Caco-2 (cell line): ENCODE measurements at regions not wholly inside any gene's neighbourhood (a gene's known extent, or its start where the extent isn't known, plus 50 kb on each side); places are given as distances from the start of the nearest gene placed in this dataset.

Experiments
- BruUV-seq: library from RNA; stranded (reverse); fragments of 400-500 nt; replicated peaks from 2 replicates; lab custom pipeline; 2021; lab: Mats Ljungman, UMichigan
- CTCF ChIA-PET: fragments of 300-600 bp; sonication (Branson Sonifier 250); formaldehyde crosslinking; loops from one replicate; lab custom pipeline; 2022; ENCODE audit warnings: antibody characterized with exemption; lab: Charles Lee
- POLR2A ChIA-PET: fragments of 300-600 bp; sonication (Branson Sonifier 250); formaldehyde crosslinking; loops from one replicate; lab custom pipeline; 2022; ENCODE audit warnings: antibody characterized with exemption; lab: Charles Lee
- DNase-seq, 2 experiments: peaks; one replicate each; pipeline versions ENCODE4 v3.0.0 to v3.0.0-alpha.2; 2020 to 2022
- H3K27me3 ChIP-seq: replicated peaks from 2 replicates; pipeline ENCODE4 v1.6.0; 2011; ENCODE audit warnings: low read length; ENCODE audit not compliant: control insufficient read depth, insufficient read depth
- H3K36me3 ChIP-seq: 2 replicates; pipeline ENCODE4 v1.5.1; 2011; ENCODE audit warnings: low read length; ENCODE audit not compliant: control insufficient read depth, insufficient read depth
- H3K4me1 ChIP-seq: fragments of 250-450 bp; sonication (Bioruptor Pico); 2 replicates; pipeline ENCODE4 v1.5.1; 2020; ENCODE audit warnings: mild to moderate bottlenecking
- H3K4me3 ChIP-seq: 2 replicates; pipeline ENCODE4 v1.5.1; 2011; ENCODE audit warnings: low read depth, mild to moderate bottlenecking, control low read depth, low read length
- H3K9me3 ChIP-seq: fragments of 250-450 bp; sonication (Bioruptor Pico); 2 replicates; pipeline ENCODE4 v1.5.1; 2020; ENCODE audit warnings: mild to moderate bottlenecking, moderate library complexity
- H3K27ac Mint-ChIP-seq: one replicate; pipeline ENCODE4 v1.8.0; 2022; ENCODE audit warnings: mixed read lengths; ENCODE audit not compliant: unreplicated experiment
- H3K27me3 Mint-ChIP-seq: one replicate; pipeline ENCODE4 v1.8.0; 2022; ENCODE audit warnings: mixed read lengths; ENCODE audit not compliant: insufficient read depth, unreplicated experiment
- H3K36me3 Mint-ChIP-seq: one replicate; pipeline ENCODE4 v1.8.0; 2022; ENCODE audit warnings: mild to moderate bottlenecking, mixed read lengths; ENCODE audit not compliant: insufficient read depth, unreplicated experiment
- H3K4me1 Mint-ChIP-seq: one replicate; pipeline ENCODE4 v1.8.0; 2022; ENCODE audit warnings: low read depth, mixed read lengths; ENCODE audit not compliant: unreplicated experiment
- H3K4me3 Mint-ChIP-seq: one replicate; pipeline ENCODE4 v1.8.0; 2022; ENCODE audit warnings: mild to moderate bottlenecking, moderate library complexity, mixed read lengths; ENCODE audit not compliant: unreplicated experiment
- H3K9me3 Mint-ChIP-seq: one replicate; pipeline ENCODE4 v1.8.0; 2022; ENCODE audit warnings: mixed read lengths; ENCODE audit not compliant: unreplicated experiment
- intact Hi-C: fragments of 100-400 bp; cut with micrococcal nuclease; formaldehyde crosslinking; loops from one replicate; pipeline ENCODE4 v1.10.0; 2022; ENCODE audit not compliant: unreplicated experiment
- TF ChIP-seq, protein P1 (sequence below), 2 experiments: fragments of 200-600 bp in 1 of 2; IDR thresholded peaks; 1 replicate in 1 of 2; 2 replicates in 1 of 2; pipeline versions ENCODE4 v1.5.1 to v1.8.0; 2011 to 2022; ENCODE audit warnings: antibody characterized with exemption in 1 of 2, control low read depth in 1 of 2, inconsistent platforms in 1 of 2, low read depth in 1 of 2, low read length in 1 of 2, mild to moderate bottlenecking in 1 of 2, moderate library complexity in 1 of 2; ENCODE audit not compliant: insufficient read depth in 1 of 2, severe bottlenecking in 1 of 2, unreplicated experiment in 1 of 2

DNA sequence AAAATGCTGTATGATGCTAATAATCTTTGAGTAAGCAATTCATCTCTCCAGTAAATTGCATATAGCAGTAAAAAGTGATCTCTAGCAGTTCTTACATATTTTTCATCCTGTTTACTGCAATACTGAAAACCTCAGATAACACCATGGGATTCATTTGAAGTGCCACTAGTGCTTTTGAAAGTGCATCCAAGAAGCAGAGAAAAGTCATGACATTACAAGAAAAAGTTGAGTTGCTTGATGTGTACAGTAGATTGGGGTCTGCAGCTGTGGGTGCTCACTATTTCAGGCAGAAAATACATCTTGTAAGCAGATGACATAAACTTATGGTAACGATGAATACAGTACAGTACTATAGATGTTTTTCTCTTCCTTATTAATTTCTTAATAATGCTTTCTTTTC is 1984.9 kb upstream of the LRRTM1 start:
- H3K9me3 ChIP-seq = no peaks in the 10 kb centered on the region
- H3K4me3 Mint-ChIP-seq = no peak overlapping the region
- no peaks in the 10 kb centered on the region for H3K27me3 ChIP-seq
- no peaks in the 10 kb centered on the region for H3K27me3 Mint-ChIP-seq
- DNase-seq = no peak
- H3K36me3 Mint-ChIP-seq = no peaks in the 10 kb centered on the region
- H3K27ac Mint-ChIP-seq = no peak overlapping the region
- no TSS peak for BruUV-seq
- ChIA-PET POLR2A (no interaction called here), CTCF (no interaction called here)
- H3K4me3 ChIP-seq = no peak overlapping the region
- H3K9me3 Mint-ChIP-seq = no peaks in the 10 kb centered on the region
- intact Hi-C loops = no loop called here
- TF ChIP-seq, protein P1, sequence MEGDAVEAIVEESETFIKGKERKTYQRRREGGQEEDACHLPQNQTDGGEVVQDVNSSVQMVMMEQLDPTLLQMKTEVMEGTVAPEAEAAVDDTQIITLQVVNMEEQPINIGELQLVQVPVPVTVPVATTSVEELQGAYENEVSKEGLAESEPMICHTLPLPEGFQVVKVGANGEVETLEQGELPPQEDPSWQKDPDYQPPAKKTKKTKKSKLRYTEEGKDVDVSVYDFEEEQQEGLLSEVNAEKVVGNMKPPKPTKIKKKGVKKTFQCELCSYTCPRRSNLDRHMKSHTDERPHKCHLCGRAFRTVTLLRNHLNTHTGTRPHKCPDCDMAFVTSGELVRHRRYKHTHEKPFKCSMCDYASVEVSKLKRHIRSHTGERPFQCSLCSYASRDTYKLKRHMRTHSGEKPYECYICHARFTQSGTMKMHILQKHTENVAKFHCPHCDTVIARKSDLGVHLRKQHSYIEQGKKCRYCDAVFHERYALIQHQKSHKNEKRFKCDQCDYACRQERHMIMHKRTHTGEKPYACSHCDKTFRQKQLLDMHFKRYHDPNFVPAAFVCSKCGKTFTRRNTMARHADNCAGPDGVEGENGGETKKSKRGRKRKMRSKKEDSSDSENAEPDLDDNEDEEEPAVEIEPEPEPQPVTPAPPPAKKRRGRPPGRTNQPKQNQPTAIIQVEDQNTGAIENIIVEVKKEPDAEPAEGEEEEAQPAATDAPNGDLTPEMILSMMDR (IDR thresholded peaks at IDR 0.05; ENCODE audit: insufficient read depth in 1 of 2, low read depth in 1 of 2, low read length in 1 of 2, severe bottlenecking in 1 of 2, unreplicated experiment in 1 of 2) = no peak
- H3K4me1 Mint-ChIP-seq = no peaks in the 10 kb centered on the region
- no peaks in the 10 kb centered on the region for H3K4me1 ChIP-seq
- no peaks in the 10 kb centered on the region for H3K36me3 ChIP-seq

DNA sequence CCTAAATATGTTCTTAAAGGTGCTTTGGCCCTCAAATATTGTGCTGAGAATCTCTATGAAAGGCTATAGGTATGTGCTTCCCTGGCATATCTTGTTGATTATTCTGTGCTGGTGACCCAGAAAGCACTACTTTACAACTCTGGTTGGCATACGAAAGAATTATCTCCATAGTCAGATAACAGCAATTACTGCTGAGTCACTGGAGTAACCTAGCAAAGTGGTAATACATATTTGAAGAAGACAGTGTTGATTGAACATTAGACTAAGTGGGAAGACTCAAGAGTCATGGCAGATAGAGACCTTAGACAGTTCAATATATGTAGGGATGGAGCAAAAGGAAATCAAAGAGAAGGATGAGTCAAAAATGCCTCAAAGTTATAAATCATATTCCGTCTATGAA is 1978.5 kb upstream of the LRRTM1 start:
- Mint-ChIP-seq H3K4me1 (no peaks in the 10 kb centered on the region), H3K27me3 (no peaks in the 10 kb centered on the region), H3K4me3 (no peak overlapping the region), H3K27ac (no peak overlapping the region), H3K9me3 (no peaks in the 10 kb centered on the region), H3K36me3 (no peaks in the 10 kb centered on the region)
- TF ChIP-seq, protein P1 (IDR thresholded peaks at IDR 0.05; ENCODE audit: insufficient read depth in 1 of 2, low read depth in 1 of 2, low read length in 1 of 2, severe bottlenecking in 1 of 2, unreplicated experiment in 1 of 2) = no peak
- ChIA-PET POLR2A (no interaction called here), CTCF (no interaction called here)
- Histone ChIP-seq H3K4me3 (no peak overlapping the region), H3K27me3 (no peaks in the 10 kb centered on the region), H3K4me1 (no peaks in the 10 kb centered on the region), H3K9me3 (no peaks in the 10 kb centered on the region), H3K36me3 (no peaks in the 10 kb centered on the region)
- no peak for DNase-seq
- intact Hi-C loops = no loop called here
- BruUV-seq = no TSS peak

DNA sequence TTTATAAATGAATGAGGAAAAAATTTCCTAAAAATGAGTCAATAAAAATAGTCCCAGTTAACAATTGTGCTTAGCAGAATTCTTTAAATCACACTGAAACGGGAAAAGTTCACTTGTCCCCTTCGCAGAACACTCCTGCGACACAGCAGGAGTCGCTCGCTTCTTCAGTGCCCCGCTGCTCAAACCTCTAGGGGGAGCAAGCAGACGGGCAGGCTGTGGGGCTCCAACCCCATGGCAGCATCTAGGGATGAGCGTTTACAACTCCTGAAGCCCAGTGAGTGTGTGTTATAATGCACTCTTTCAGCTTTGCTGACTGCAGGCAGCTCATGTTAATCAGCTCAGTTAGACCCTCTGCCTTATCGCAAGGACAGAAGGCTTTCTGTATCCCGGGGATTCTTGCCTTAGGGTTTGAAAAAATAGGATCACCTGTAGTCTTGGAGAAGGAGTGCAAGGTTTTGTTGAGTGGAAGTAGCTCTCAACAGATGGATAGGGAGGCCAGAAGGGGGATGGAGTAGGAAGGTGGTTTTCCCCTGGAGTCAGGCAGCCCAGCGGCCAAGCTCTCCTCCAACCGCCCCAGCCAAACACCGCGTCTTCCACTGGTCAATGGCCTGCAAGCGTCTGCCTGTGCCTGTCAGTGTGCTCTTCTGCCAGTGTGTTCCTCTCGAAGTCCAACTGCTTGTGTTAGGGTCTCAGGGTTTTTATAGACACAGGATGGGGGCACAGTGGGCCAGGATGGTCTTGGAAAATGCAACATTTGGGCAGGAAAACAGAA is 1977.7 kb upstream of the LRRTM1 start:
- H3K27ac Mint-ChIP-seq = no peak overlapping the region
- H3K36me3 Mint-ChIP-seq = no peaks in the 10 kb centered on the region
- Histone ChIP-seq H3K27me3 (no peaks in the 10 kb centered on the region), H3K4me1 (no peaks in the 10 kb centered on the region), H3K36me3 (no peaks in the 10 kb centered on the region), H3K9me3 (no peaks in the 10 kb centered on the region), H3K4me3 (no peak overlapping the region)
- peak in 1 of 2 experiments; percentile 30 for DNase-seq
- TF ChIP-seq, protein P1 (IDR thresholded peaks at IDR 0.05; ENCODE audit: insufficient read depth in 1 of 2, low read depth in 1 of 2, low read length in 1 of 2, severe bottlenecking in 1 of 2, unreplicated experiment in 1 of 2) = peak in 1 of 2 experiments; percentile 37
- no TSS peak for BruUV-seq
- no peaks in the 10 kb centered on the region for H3K4me1 Mint-ChIP-seq
- ChIA-PET CTCF (no interaction called here), POLR2A (no interaction called here)
- no peaks in the 10 kb centered on the region for H3K27me3 Mint-ChIP-seq
- no peak overlapping the region for H3K4me3 Mint-ChIP-seq
- intact Hi-C loops = no loop called here
- H3K9me3 Mint-ChIP-seq = no peaks in the 10 kb centered on the region
